Stimulated activated CD4-positive, alpha-beta T cell treated with anti-CD3 and anti-CD28 coated beads, Interleukin-2, amount 100 ng/mL, for 48 hours (primary cell): ENCODE measurements at regions not wholly inside any gene's neighbourhood (a gene's known extent, or its start where the extent isn't known, plus 50 kb on each side); places are given as distances from the start of the nearest gene placed in this dataset.
"Not testable (repeated sequence)": the region's sequence is repeated elsewhere in the genome, so short reads cannot be mapped to it uniquely, and the experiment has no call there.

ENCODE experiments used
- DNase-seq, 2 donors: peaks; one replicate each; pipeline ENCODE4 v3.0.0-alpha.2; 2020

DNA sequence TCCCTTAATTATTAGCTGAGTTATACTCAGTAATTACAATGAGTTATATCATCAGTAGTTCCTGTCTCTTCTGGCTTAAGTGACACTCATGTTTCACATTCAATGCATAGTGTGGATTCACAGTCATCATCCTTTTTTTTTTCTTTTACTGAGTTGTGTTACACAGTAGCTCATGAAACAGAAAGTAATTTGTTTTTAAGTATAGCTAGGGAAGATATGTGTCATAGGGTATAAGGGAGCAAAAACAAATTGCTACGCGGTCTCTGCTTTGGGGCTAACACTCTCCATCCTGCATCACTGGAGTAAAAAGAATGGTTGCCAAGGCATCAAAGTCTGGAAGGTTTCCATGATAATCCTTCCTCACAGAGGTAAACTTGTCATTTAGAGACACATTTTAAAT lies 971.7 kb upstream of the NCAM2 start:
- DNase-seq: no peak

DNA sequence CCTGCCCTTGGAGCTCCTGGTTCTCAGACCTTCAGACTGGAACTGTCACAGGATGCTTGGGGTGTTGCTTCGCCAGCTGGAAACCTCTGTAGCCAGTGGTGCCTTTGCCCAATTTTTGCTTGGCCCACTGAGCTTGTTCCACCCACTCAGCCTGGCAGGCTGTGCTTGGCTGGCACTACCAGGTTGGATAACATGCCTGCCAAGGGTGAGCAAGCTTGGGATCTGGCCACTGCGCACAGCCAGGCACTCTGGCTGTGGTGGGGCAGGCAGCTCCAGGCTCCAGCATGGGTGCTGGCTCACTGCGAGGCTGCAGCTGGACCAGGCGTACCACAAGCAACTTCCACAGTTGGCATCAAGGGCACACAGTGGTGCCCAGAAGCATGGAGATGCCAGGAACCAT lies 967.8 kb upstream of the NCAM2 start:
- no peak for DNase-seq

DNA sequence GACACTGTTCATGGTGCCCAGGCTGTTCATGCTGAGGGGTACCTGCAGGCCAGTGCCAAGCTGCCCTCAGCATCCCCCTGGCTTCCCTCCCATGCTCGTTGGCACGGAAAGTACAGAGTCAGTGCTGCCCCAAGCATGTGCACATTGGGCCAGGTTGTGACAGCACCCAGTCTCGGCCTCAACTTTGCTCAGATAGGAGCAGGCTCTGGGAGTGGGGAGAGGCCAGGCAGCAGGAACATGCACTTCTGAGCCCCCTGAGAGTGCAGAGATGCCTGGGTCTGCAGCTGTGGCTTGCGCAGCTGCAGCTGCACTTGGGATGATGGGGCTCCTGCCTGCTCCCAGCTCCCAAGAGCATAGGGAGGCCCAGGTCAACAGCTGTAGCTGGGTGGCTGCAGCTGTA lies 966.4 kb upstream of the NCAM2 start:
- DNase-seq: no peak

DNA sequence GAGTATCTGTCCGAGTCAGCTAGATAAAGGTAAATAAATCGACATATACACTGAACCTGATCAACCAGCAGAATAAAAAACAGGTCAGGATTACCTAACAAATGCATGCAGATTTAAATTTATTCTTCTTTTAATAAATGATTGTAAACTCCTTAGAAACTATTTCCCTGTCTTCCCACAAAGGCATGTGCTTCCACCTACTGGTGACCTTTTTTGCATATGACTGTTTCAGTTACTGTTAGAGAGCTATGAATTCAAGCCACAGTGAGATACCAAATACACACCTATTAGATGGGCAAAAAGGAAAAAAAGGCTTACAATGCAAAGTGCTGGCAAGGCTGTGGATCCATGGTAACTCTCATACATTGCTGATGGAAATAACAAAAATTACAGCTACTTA lies 957.4 kb upstream of the NCAM2 start:
- DNase-seq: no peak

DNA sequence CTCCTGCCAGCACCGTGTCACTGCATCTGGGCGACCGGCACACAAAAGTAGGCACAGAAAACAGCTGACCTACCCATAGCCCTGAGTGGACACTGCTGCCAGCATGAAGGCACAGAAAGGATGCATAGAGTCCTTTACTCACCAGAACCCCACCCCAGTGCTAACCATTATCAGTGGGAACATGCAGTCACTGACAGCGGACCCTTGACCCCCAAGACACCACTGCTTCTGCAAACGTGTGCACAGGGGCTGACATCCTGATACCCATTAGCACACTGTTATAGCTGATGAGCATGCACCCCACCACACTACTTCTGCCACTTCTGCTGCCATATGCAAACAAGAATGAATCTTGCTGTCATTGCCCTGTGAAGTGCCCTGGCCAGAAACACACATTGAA lies 953.0 kb upstream of the NCAM2 start:
- DNase-seq: no peak

DNA sequence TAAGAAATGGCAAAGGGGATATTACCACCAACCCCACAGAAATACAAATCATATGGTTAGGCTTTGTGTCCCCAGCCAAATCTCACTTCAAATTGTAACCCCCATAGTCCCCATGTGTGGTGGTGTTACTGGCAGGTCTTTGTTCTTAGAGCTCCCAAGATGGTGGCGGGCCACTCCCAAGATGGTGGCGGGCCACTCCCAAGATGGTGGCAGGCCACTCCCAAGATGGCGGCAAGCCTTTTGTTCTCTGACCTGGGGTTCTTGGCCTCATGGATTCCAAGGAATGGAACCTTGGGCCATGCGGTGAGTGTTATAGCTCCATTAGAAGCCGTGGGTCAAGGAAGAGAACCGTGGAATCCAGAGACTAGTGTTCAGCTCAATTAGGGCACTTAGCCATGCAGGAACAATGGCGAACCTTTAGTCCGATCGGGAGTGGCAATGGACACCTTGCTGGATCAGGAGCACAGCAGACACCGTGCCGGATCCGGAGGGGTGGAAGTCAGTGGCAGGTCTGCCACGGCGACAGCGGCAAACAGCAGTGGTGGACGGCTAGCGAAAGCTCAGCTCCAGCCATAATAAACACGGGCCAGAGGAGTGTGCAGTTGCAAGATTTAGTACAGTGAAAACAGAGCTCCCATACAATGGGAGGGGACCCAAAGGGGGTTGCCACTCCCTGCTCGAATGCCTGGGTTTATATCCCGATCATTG lies 949.9 kb upstream of the NCAM2 start:
- DNase-seq: not testable (repeated sequence)

DNA sequence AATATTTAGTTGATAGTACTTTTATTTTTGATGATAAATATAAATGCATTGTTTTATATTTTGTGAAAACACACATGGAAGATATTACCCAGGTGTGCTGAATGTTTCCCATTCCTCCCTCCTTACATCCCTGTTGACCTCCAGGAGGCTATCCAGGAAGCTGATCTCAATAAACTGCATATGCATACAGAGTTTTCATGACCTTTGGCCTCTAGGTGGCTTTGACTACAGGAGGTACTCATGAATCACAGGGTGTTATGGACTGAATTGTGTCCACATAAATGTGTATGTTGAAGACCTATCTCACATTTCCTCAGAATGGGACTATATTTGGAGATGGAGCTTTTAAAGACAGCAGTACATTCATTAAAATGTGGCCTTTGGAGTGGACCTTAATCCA lies 914.9 kb upstream of the NCAM2 start:
- no peak for DNase-seq

DNA sequence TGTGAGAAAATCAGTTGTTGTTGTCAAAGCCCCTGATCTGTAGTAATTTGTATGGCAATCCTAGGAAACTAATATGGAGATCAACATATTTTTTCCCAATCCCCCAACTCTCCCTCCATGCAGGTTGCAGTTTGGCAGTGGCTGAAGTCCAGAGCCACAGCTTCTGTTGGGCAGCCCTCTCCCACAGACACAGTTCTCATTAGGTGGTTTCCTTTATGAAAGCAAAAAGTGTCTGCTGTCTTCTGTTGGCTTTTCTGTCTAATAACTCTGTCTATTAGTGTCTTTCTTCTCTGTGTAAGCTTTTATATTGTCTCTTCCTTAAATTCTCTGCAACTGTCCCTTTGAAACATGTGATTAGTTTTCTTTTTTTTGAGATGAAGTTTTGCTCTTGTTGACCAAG lies 914.3 kb upstream of the NCAM2 start:
- no peak for DNase-seq

DNA sequence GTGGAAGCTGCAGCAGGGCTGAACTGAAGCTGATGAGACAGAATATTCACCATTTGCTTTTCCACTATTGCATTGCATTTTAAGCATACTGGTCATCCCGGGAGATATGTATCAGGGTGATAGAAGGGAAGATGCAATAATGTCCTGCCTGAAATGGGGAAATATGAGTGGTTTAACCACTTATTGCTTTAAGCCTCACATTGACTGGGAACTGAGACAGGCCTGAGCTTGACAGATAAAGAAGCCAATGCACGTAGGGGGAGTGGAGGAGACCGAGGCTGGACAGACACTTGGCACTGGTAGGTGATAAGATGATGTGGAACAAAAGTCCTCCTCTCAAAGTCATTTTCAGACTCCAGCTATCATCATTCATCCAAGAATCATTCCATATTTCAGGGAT lies 911.7 kb upstream of the NCAM2 start:
- no peak for DNase-seq

DNA sequence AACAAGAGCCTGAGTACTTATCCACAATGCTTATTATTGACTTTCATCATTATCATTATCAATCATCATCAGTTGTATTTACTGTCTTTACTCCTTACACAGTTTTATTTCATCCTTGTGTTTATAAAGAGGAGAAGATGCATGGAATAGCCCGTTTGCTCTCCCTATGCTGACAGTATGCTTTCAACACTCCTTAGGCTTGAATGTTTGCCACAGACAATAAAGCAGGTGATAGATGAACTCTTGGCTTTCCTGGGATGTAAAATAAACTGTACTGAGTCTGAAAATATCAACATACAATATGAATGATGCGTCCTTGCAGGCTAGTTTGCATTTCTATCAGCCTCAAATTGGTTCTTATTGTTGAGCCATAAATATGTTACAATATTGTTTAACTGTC lies 891.8 kb upstream of the NCAM2 start:
- no peak for DNase-seq

DNA sequence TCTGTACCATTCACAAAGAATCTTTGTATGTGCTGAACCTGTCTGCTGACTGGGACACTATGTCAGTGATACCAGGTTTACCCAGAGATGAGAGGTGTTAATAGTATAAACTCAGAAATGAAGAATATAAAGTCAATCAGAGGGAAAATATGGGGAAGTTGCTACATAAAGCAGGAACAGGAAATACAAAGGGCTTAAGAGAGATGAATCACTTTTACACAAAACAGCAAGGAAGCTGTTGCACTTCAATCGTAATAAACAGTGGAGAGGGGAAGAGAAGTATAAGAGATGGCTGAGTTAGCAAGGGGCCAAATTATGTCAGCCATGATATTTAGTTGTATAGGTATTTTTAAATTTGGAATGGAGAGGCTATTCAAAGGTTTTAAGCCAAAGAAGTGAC lies 890.2 kb upstream of the NCAM2 start:
- DNase-seq: no peak

DNA sequence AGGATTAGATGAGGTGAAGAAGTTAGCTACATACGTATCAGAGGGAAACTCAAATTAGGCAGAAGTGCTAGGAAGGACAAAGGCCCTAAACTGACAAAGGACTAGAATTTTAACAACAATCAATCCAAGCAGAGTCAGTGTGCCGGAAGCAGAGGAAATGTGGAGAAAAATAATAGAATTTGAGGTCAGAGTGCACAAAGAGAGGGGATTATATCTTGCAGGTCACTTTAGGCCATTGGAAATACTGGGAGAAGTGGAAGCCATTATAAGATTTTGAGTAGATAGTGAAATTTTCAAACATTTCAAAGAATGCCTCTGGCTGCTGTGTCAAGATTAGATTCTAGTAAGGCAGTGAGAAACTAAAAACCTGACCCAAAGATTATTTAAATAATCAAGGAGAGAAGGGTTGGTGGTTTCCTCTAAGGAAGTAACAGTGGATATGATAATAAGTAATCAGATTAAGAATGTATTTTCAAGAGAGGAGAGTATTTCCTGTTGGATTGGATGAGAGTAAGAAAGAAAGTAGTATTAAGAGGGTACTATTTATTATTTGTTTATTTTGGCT lies 889.2 kb upstream of the NCAM2 start:
- no peak for DNase-seq

DNA sequence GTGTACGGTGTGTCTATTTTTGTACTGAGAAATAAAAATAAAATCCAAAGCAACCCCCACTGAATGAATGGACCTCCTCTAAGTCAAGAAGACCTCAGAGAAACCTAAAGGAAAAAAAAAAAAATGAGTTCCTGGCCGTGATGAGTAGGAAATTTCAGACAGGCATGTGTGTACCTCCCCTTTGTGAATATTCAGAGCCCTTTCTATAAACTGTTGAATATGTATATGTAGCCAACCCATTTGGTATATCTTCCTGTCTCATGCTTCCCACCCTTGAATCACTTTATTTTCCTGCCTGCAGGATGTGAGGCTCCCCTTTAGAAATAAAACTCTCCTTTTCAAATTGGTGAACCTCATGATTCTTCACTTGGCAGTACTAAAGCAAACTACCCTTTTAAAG lies 887.8 kb upstream of the NCAM2 start:
- no peak for DNase-seq

DNA sequence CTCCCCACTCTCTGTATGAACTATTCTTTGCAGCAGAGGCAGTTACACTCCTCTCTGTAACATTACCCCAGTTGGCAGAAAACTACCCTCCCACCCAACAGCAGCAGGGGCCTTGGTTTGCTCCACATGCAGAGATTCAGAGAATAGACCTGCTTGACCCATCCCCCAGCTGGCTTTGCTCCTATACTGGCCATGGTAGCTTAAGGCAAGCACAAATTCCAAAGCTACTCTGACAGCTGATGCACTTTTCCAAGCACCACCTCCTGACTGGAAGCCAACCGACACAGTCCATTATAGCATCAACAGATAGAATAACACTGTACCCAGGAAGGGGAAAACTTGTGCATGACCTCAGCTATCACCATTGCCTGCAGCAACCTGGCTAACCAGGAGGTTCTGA lies 846.5 kb upstream of the NCAM2 start:
- no peak for DNase-seq

DNA sequence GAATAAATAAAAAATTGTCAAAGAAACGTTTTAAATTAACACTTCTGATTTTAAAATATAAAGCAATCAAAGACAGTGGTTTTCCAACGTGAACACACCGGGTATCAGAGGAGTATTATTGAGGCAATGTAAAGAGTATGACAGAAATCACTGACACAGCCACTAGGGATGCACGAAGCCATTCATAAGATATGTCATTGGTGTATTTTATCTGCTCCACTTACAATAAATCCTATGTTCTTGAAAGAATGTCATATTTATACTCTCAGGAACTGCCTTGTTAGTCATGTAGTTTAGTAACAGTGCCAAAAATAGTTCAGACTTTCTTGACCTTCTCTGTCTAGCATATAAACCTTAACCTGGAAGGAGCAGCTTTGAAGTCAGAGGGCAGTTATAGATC lies 835.0 kb upstream of the NCAM2 start:
- no peak for DNase-seq

DNA sequence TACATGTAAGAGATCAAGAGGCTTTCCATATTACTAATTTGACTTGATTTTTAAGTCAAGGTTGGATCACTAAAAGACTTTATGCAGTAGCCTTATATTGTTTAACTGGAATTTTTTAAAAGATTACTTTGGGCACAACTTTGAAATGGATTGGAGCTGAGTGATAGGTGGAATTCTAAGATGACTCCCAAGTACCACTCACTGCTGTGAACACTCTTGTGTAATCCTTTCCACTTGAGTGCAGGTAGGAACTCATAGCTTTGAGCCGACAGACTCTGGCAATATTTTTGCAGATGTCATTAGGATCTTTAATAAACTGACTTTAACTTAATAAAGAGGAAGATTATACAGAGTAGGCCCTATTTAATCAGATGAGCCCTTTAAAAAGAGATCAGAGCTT lies 831.1 kb upstream of the NCAM2 start:
- no peak for DNase-seq

DNA sequence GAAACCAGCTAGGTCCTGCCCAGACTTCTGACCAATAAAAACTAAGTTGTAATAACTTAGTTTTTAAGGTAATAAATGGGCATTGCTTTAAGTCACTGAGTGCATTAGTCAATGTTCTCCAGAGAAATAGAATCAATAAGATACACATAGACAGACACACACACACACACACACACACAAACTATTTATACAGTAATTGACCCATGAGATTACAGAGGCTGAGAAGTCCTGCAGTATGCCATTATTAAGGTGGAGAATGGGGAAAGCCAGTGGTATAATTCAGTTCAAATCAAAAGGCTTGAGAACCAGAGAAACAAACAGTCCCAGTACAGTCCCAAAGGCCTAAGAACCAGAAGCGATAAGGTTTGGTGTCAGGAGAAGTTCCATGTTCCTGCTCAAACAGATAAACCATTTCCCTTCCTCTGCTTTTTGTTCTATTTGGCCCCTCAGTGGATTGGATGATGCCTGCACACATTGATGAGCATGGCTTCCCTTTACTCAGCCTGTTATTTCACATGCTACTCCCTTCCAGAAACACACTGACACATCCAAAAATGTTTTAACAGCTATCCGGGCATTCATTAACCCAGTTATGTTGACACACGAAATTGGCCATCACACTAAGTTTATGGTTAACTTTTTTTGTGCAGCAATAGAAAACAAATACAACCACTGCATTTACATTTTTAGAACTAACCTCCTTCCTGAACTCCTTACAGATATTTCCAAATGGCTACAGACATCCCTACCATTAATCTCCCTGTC lies 828.2 kb upstream of the NCAM2 start:
- DNase-seq: no peak

DNA sequence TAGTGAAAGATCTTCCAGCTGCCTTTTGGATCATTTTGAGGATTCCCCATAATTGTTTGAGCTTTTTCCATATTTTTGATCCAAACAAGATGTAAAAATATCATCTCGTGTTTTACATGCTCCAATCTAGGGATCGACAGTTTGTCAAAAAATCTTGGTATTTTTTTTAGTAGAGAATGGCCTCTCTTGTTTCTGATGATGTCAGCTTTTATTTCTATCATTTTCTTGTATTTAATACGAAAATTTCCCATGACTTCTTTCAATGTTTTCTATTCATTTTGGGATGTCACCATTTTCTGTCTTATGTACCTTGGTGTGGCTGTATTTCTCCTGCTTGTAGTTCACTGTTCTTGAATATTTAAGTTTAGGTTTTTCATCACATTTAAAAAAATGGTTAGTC lies 812.0 kb upstream of the NCAM2 start:
- DNase-seq: no peak

DNA sequence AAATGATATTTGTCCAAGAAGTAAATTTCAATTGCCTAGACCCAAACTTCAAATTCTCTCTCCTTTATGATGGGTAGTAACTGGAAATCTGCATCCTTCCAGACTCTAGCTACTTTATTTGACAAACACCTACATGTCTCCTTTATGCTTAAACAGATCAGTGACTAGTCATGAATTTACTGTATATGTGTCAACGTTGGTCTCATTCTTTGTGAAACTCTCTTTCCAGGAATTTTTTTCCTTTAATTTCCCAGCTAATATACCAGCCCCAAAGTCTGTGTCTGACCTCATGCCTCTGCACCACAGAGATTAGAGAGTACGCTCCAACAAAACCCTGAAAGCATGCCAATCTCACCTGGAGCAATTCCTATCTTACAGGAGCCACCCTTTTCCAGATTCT lies 811.2 kb upstream of the NCAM2 start:
- no peak for DNase-seq

DNA sequence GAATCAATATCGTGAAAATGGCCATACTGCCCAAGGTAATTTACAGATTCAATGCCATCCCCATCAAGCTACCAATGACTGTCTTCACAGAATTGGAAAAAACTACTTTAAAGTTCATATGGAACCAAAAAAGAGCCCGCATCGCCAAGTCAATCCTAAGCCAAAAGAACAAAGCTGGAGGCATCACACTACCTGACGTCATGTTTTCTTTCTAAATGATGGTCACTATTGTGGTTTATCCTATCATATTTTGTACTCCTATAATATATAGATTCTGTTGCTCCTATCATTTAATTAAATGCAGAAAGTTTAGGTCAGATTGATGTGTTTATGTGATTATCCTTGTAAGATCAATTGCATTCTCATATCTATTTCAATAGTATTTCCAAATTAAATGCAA lies 796.9 kb upstream of the NCAM2 start:
- not testable (repeated sequence) for DNase-seq

DNA sequence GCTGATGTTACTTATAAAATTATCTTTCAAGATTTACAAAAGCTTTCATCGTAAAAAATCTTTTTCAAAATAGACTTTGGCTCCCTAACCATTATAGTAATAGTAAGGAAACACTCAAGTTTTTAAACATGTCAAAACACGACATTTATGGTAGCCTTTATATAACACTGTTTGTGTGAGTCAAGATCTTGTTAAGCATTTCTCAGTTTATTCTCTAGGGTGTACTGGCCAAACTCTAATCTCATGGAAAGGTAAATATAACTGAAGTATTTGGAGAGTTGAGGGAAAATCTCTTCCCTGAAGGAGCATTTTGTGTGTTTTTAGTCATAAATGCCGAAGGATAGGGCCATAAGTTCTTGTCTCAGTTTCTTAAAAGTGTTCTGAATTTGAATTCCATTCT lies 790.9 kb upstream of the NCAM2 start:
- DNase-seq: no peak

DNA sequence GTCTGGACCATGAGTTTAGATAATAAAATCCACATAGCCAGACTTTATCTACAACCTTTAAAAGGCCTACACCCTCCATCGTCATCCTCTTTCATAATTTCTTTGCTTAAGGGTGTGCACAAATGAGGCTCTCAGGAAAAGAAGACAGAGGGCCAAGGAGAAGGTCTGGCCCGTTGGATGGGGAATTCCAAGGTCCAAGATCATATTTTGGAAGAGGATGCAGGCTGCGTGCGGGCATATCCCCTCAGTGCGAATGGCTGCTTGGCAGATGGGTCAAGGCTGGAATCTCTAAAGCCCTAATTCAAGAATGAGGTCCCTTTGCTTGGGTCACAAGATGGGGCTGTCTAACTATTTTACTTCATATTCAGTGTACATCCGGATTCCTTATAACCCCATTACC lies 782.2 kb upstream of the NCAM2 start:
- DNase-seq: no peak

DNA sequence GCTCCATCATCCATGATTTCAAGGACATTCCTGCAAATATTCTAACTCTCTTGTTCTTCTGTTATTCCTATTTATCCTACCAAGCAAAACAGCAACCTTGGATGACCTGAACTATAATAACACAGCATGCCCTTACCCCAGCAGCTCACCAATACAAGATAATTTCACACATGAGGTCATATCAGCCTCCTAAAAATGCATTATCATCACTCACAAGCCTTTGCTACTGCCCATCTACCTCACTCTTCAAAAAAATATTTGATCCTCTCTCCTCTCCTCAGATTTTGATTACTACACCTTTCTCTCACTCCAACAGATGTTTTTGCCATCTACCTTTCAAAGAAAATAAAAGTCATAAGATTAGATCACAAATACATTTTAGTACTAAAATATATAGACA lies 777.6 kb upstream of the NCAM2 start:
- DNase-seq: no peak

DNA sequence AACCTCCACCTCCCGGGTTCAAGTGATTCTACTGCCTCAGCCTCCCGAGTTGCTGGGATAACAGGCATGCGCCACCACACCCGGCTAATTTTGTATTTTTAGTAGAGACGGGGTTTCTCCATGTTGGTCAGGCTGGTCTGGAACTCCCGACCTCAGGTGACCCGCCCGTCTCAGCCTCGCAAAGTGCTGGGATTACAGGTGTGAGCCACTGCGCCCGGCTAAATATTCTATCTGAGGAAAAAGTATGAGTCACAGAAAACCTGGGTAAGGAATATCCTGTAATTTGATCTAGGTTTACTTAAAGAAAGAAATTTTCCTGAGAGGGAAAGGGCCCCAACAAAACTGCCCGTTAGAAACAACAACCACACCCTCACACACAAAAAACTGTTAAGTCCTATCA lies 776.2 kb upstream of the NCAM2 start:
- not testable (repeated sequence) for DNase-seq

DNA sequence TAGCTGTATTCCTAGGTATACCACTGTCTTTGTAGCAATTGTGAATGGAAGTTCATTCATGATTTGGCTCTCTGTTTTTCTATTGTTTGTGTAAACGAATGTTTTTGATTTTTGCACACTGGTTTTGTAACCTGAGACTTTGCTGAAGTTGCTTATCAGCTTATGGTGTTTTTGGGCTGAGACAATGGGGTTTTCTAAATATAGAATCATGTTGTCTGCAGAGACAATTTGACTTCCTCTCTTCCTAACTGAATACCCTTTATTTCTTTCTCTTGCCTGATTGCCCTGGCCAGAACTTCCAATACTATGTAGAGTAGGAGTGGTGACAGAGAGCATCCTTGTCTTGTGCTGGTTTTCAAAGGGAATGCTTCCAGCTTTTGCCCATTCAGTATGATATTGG lies 761.6 kb upstream of the NCAM2 start:
- DNase-seq: not testable (repeated sequence)
